ENCODE measurements at regions not wholly inside any gene's neighbourhood (a gene's known extent, or its start where the extent isn't known, plus 50 kb on each side); places are given as distances from the start of the nearest gene placed in this dataset.

DNA sequence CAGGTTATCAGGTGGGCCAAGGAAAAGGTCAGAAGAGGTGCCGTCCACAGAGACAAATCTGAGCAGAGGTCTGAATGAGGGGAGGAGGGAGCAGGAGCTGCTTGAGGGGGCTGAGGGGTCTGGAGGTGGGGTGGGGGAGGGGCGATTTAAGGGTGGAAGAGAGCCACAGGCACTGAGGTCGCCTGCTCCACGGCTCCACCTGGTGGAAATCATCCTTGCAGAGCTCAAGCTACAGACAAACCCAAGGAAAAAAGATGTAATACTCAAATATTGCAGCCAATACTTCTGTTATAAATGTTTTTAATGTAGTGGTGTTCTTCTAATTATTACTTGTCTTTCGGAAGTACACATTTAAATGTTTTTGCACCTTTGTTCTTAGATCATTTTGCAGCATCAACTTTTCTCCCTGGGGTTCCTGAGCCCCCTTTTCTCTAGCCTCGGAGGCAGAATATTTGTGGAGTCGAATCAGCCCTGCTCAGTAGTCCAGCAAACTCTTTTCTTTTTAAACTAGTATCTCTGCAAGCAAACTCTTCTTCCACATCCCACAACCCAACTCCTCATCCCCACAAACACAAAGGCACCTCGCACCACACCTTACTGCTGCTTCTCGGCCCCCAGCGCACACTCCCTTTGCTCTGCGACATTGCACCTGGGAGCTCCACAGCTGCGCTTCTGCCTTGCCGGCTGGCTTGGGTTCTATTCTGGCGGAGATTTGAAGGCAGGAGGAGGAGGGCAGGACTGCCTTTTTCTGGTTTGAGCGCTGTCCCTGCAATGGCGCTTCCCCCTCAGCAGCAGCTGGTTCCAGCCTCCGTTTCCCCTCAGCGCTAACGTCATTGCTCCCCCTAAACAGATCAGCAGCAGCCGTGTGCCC lies 51.0 kb upstream of the TFAP2A start:
- DNase-seq: peak; percentile 77
- Histone ChIP-seq H3K4me3 (ENCODE audit: insufficient read depth, low read depth, low read length) (no peak overlapping the region), H3K36me3 (replicated peaks; ENCODE audit: control insufficient read depth, insufficient read depth, low read length) (no peaks in the 10 kb centered on the region), H3K27me3 (ENCODE audit: control insufficient read depth, insufficient read depth, low read length) (no peaks in the 10 kb centered on the region)

Measured in H7 (cell line).